Heart left ventricle (tissue), 16 donors: ENCODE measurements at regions not wholly inside any gene's neighbourhood (a gene's known extent, or its start where the extent isn't known, plus 50 kb on each side); places are given as distances from the start of the nearest gene placed in this dataset.

Experiments used
- ATAC-seq, 4 donors: fragments of 200-7000 bp; cut with Tn5 transposase; one replicate each; pipeline ENCODE4 v1.9.1; 2020 to 2022; ENCODE audit warnings: moderate library complexity in 4 of 4, mild to moderate bottlenecking in 3 of 4, moderate number of reproducible peaks in 1 of 4
- DNase-seq, 5 donors: peaks; one replicate each; pipeline ENCODE4 v3.0.0-alpha.2; 2020
- H3K27ac ChIP-seq, 12 donors: fragments of 200-600 bp; sonication (generic) in 4 of 12; one replicate each; pipeline versions ENCODE4 v1.5.0 to v1.8.0; 2016 to 2022; ENCODE audit warnings: mild to moderate bottlenecking in 2 of 12
- H3K27me3 ChIP-seq, 9 donors: fragments of 200-600 bp; sonication (generic) in 2 of 9; one replicate each; pipeline versions ENCODE4 v1.5.1 to v1.8.0; 2016 to 2022; ENCODE audit warnings: mild to moderate bottlenecking in 3 of 9
- H3K36me3 ChIP-seq, 9 donors: fragments of 200-600 bp; sonication (generic) in 2 of 9; one replicate each; pipeline versions ENCODE4 v1.5.0 to v1.8.0; 2018 to 2022; ENCODE audit warnings: mild to moderate bottlenecking in 2 of 9
- H3K4me1 ChIP-seq, 12 donors: fragments of 200-600 bp; sonication (generic) in 4 of 12; one replicate each; pipeline versions ENCODE4 v1.5.0 to v1.8.0; 2016 to 2022; ENCODE audit warnings: mild to moderate bottlenecking in 3 of 12
- H3K4me3 ChIP-seq, 12 donors: fragments of 200-600 bp; sonication (generic) in 4 of 12; one replicate each; pipeline versions ENCODE4 v1.5.0 to v1.8.0; 2017 to 2022; ENCODE audit warnings: mild to moderate bottlenecking in 9 of 12, moderate library complexity in 4 of 12
- H3K9me3 ChIP-seq, 12 donors: fragments of 200-600 bp; sonication (generic) in 4 of 12; one replicate each; pipeline versions ENCODE4 v1.5.0 to v1.8.0; 2016 to 2022; ENCODE audit warnings: mild to moderate bottlenecking in 1 of 12
- CTCF ChIP-seq, 12 donors: fragments of 200-600 bp; sonication (generic) in 4 of 12; IDR thresholded peaks; one replicate each; pipeline versions ENCODE4 v1.5.0 to v1.8.0; 2018 to 2022; ENCODE audit warnings: antibody characterized with exemption in 12 of 12, mild to moderate bottlenecking in 5 of 12
- POLR2A ChIP-seq, 2 donors: fragments of 450-650 bp; IDR thresholded peaks; one replicate each; pipeline ENCODE4 v1.6.1; 2017; ENCODE audit warnings: antibody characterized with exemption in 2 of 2, mild to moderate bottlenecking in 2 of 2, moderate library complexity in 2 of 2
- WGBS, 4 donors: extraction: QIAGEN DNeasy Blood & Tissue Kit in 2 of 4; methylation state at CpG; one replicate each; pipeline versions ENCODE4 v1.1.5 to v1.1.7; 2013 to 2018; 5-methylcytosine and 5-hydroxymethylcytosine counted together
- intact Hi-C, 10 donors: fragments of 100-400 bp; cut with DNase I; formaldehyde crosslinking; loops; one replicate each; pipeline versions ENCODE4 v1.11.1 to v1.14.2; 2022
- donor health status: ischemic (EF 13 %, LVEDD 7.1; RV severe dilation, severe dysfunction).
- donor health status: healthy with polysubstance abuse.
- donor health status: DM: no; HTN: yes; CAD: no.
- donor health status: DM: no; HTN: no; CAD: no.
- donor health status: ischemic (EF 25% LVEDD 6.9; RV normal size, moderate dysfunction).
- donor health status: ischemic (EF 25% LVEDD 5.7; RV mildly dilated, moderate dysfunction).
- donor health status: healthy.
- donor health status: DM: yes; HTN: yes; CAD: no.
- donor health status: ischemic (EF 35%, LVEDD 5.7; RV mildly dilated, moderate dysfunction).
- donor health status: nonischemic (EF 11% LVEDD 7.7; RV severe dilation, severe dysfunction).
- donor health status: DM: yes; HTN: yes; CAD: no.
- donor health status: PGD.
- donor health status: ischemic (EF 29% LVEDD 5.4; RV normal size, mild dysfunction).
- donor health status: nonischemic (EF 23%, LVEDD 6.1; RV moderate dilation, normal function).

GRCh38 chr4:20591571-20591970 is 108.7 kb upstream of the PACRGL start:
- ATAC-seq (no peak), DNase-seq (no peak)
- H3K36me3 ChIP-seq = peaks cover 0 to 19% (median 0%) of the 10 kb centered on the region in 9 donors
- no peaks in the 10 kb centered on the region for H3K27me3 ChIP-seq
- no peak overlapping the region for H3K27ac ChIP-seq
- WGBS, 4 donors = 91 to 95% (median 94%) methylated on average over 2 of the region's 2 CpGs
- intact Hi-C loops = no loop called here
- TF ChIP-seq POLR2A (IDR thresholded peaks at IDR 0.05) = no peak
- TF ChIP-seq CTCF (IDR thresholded peaks at IDR 0.05) = no peak
- no peaks in the 10 kb centered on the region for H3K9me3 ChIP-seq
- no peaks in the 10 kb centered on the region for H3K4me1 ChIP-seq
- H3K4me3 ChIP-seq = no peak overlapping the region

GRCh38 chr4:20592013-20592412 is 108.2 kb upstream of the PACRGL start:
- 89 to 91% (median 91%) methylated on average over 3 of the region's 3 CpGs for WGBS, 4 donors
- DNase-seq = no peak
- no peak for ATAC-seq
- Histone ChIP-seq H3K9me3 (no peaks in the 10 kb centered on the region), H3K27me3 (no peaks in the 10 kb centered on the region), H3K27ac (no peak overlapping the region), H3K4me1 (no peaks in the 10 kb centered on the region), H3K36me3 (peaks cover 0 to 20% (median 0%) of the 10 kb centered on the region in 9 donors), H3K4me3 (no peak overlapping the region)
- intact Hi-C loops = no loop called here
- TF ChIP-seq CTCF (IDR thresholded peaks at IDR 0.05) (no peak), POLR2A (IDR thresholded peaks at IDR 0.05) (no peak)

- no peak overlapping the region for H3K27ac ChIP-seq
- H3K4me3 ChIP-seq = no peak overlapping the region
- ATAC-seq (no peak), DNase-seq (no peak)
- 80 to 88% (median 85%) methylated on average over 2 of the region's 2 CpGs for WGBS, 4 donors
- no peaks in the 10 kb centered on the region for H3K27me3 ChIP-seq
- no peaks in the 10 kb centered on the region for H3K4me1 ChIP-seq
- intact Hi-C loops = no loop called here
- peaks cover 0 to 22% (median 0%) of the 10 kb centered on the region in 9 donors for H3K36me3 ChIP-seq
- TF ChIP-seq CTCF (IDR thresholded peaks at IDR 0.05) (no peak), POLR2A (IDR thresholded peaks at IDR 0.05) (no peak)
- no peaks in the 10 kb centered on the region for H3K9me3 ChIP-seq
Observed at GRCh38 chr4:20592663-20593062, 107.6 kb upstream of the PACRGL start.

GRCh38 chr4:20598626-20599025 is 101.6 kb upstream of the PACRGL start:
- H3K4me3 ChIP-seq = no peak overlapping the region
- ATAC-seq (no peak), DNase-seq (no peak)
- H3K4me1 ChIP-seq = no peaks in the 10 kb centered on the region
- intact Hi-C loops = no loop called here
- peaks cover 0 to 25% (median 0%) of the 10 kb centered on the region in 9 donors for H3K36me3 ChIP-seq
- H3K9me3 ChIP-seq = no peaks in the 10 kb centered on the region
- no peaks in the 10 kb centered on the region for H3K27me3 ChIP-seq
- TF ChIP-seq POLR2A (IDR thresholded peaks at IDR 0.05) (no peak), CTCF (IDR thresholded peaks at IDR 0.05) (no peak)
- 73 to 84% (median 84%) methylated on average over 4 of the region's 4 CpGs for WGBS, 4 donors
- H3K27ac ChIP-seq = no peak overlapping the region
